Hepatic stellate cell (primary cell): ENCODE measurements at regions not wholly inside any gene's neighbourhood (a gene's known extent, or its start where the extent isn't known, plus 50 kb on each side); places are given as distances from the start of the nearest gene placed in this dataset.

Source experiments
- DNase-seq: peaks from one replicate; pipeline ENCODE4 v3.0.0; 2011; ENCODE audit warnings: low spot score

- DNase-seq: no peak
These were observed 297.4 kb downstream of the ENC1 start for GRCh38 chr5:74342948-74343682.

- DNase-seq: no peak
These were observed 298.3 kb downstream of the ENC1 start for GRCh38 chr5:74342182-74342581.

GRCh38 chr5:74341221-74341620, 299.3 kb downstream of the ENC1 start:
- no peak for DNase-seq

GRCh38 chr5:74340476-74340875, 300.1 kb downstream of the ENC1 start:
- DNase-seq: no peak

GRCh38 chr5:74337984-74338310, 302.6 kb downstream of the ENC1 start:
- DNase-seq: no peak

GRCh38 chr5:74337254-74337983, 303.1 kb downstream of the ENC1 start:
- DNase-seq: no peak

GRCh38 chr5:74336297-74336696, 304.2 kb downstream of the ENC1 start:
- no peak for DNase-seq

GRCh38 chr5:74334762-74335384, 305.7 kb downstream of the ENC1 start:
- DNase-seq: no peak

GRCh38 chr5:74334062-74334761, 306.3 kb downstream of the ENC1 start:
- DNase-seq: no peak

GRCh38 chr5:74333430-74333829, 307.1 kb downstream of the ENC1 start:
- no peak for DNase-seq

- no peak for DNase-seq
These were observed 307.8 kb downstream of the ENC1 start for GRCh38 chr5:74332682-74333081.

GRCh38 chr5:74332006-74332405, 308.5 kb downstream of the ENC1 start:
- no peak for DNase-seq

GRCh38 chr5:74328221-74328630, 312.3 kb downstream of the ENC1 start:
- no peak for DNase-seq

GRCh38 chr5:74327339-74327685, 313.2 kb downstream of the ENC1 start:
- no peak for DNase-seq

- peak; percentile 55 for DNase-seq
These were observed 313.8 kb downstream of the ENC1 start for GRCh38 chr5:74326571-74327338.

- no peak for DNase-seq
These were observed 314.7 kb downstream of the ENC1 start for GRCh38 chr5:74325866-74326265.

- DNase-seq: no peak
These were observed 316.0 kb downstream of the ENC1 start for GRCh38 chr5:74324556-74324955.

GRCh38 chr5:74322944-74323343, 317.6 kb downstream of the ENC1 start:
- no peak for DNase-seq

- no peak for DNase-seq
These were observed 318.3 kb downstream of the ENC1 start for GRCh38 chr5:74322191-74322590.

GRCh38 chr5:74321326-74321725, 319.2 kb downstream of the ENC1 start:
- DNase-seq: no peak

- DNase-seq: no peak
These were observed 320.0 kb downstream of the ENC1 start for GRCh38 chr5:74320526-74320925.

GRCh38 chr5:74319076-74319475, 321.5 kb downstream of the ENC1 start:
- no peak for DNase-seq
